ENCODE measurements at regions not wholly inside any gene's neighbourhood (a gene's known extent, or its start where the extent isn't known, plus 50 kb on each side); places are given as distances from the start of the nearest gene placed in this dataset.

GRCh38 chrX:46262304-46262703 is 282.9 kb downstream of the ZNF674 start:
- TF ChIP-seq CTCF (IDR thresholded peaks at IDR 0.05) (no peak), POLR2A (IDR thresholded peaks at IDR 0.05) (no peak)
